HPDE6-E6E7 (cell line): ENCODE measurements at regions not wholly inside any gene's neighbourhood (a gene's known extent, or its start where the extent isn't known, plus 50 kb on each side); places are given as distances from the start of the nearest gene placed in this dataset.

ENCODE experiments used
- DNase-seq: peaks from one replicate; pipeline ENCODE4 v3.0.0; 2011; ENCODE audit warnings: missing footprints; ENCODE audit errors: extremely low spot score

DNA sequence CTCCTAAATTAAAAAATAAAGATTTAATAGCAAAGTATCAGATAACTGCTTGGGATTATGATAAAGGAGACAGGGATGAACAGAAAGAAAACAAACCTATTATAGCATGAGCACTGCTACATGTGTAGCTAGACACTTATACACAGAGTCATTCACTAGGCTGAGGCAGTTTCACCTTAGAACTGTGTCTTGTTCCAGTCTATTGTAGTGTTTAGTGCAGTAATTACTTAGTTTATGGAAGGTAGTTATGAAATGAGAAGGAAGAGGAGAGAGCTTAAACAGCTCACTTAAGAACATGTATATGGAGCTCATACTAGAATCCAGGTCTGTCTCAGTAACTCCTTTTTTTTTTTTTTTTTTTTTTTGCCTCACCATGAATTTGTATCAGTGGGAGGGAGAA lies 441.4 kb downstream of the PDCD6IP start:
- DNase-seq: no peak

DNA sequence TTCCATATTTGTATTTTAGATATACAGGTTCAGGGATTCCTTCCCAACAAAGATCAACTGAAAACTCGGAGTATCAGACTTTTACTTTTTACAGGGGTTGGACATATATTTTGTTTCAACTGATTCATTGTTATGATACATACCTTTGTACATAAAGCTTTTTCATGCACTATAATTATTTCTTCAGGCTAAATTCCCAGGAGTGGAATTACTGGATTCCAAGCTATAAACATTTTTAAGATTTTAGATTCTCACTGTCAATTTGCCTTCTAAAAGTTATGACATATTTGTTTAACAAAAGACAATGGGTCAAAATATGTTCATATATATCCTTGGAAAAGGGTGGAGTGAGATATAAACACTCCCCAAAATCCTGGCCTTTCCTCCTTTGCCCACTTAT lies 449.0 kb downstream of the PDCD6IP start:
- DNase-seq: no peak

DNA sequence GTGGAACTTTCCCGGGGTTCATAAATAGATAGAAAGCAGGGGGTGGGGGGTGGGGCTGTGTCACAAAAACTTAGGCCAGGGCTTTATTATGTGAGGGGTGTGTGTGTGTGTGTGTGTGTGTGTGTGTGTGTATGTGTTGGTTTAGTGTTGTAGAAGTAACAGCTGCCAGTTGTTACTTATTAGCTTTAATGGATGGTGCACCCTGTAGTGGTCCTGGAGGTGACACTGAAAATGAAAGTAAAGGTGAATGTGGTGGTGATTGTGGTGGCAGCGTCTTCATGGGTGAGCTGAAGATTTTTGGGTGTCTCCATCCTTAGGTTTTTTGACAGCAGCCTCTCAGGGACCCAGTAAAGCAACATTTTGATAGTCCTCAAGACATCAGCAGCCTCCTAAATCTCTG lies 449.9 kb downstream of the PDCD6IP start:
- no peak for DNase-seq

DNA sequence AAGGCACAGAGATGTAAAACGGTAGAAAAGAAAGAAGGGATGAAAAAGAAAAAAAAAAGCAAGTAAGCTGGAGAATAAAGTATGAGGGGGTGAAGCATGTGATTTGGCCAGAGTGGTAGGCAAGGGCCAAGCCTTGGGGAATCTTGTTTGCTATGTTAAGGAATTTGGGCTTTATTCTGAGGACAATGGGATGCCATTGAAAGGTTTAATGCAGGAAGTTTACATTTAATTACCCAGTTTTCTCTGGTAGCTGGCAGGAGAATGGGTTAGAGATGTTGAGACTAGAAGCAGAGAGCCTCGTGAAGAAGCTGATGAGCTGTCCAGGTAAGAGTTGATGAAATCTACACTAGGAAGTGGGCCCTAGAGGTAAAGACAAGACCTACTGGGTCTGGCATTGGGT lies 455.9 kb downstream of the PDCD6IP start:
- no peak for DNase-seq

DNA sequence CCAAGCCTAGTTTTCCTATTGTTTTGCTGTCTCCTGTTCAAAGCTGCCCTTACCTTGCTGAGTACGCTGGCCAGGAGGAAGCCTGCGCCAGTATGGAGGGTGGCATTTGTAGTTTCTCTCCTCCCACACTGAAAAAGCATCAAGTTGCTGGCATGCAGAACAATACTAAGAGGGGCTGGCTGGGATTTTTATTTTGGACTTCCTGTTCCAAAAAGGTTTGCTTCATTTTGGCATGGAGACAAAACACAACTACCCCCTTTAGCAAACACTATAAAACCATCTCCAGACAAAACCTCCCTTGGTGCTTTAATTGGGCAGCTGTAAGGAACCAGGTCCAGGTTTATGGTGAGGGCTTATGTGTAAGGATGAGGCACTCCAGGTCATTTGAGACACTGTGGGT lies 457.6 kb downstream of the PDCD6IP start:
- no peak for DNase-seq

DNA sequence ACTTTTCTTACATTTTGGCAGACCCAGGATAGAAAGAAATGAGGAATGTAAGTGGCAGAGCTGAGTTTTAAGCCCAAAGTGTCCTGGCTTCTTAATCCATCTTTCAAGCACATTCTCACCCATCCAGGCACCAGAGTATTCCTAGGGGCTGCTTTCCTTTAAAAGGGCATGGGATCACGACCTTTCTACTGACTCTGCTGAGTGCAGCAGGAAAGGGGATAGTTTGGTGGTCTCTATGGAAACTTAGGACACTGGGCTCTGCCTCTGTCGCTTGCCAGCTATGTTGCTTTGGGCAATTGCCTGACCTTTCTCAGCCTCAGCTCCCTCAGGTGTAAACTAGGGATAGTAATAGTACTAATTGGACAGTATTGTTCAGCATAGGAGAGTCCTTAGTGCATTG lies 458.4 kb downstream of the PDCD6IP start:
- no peak for DNase-seq

DNA sequence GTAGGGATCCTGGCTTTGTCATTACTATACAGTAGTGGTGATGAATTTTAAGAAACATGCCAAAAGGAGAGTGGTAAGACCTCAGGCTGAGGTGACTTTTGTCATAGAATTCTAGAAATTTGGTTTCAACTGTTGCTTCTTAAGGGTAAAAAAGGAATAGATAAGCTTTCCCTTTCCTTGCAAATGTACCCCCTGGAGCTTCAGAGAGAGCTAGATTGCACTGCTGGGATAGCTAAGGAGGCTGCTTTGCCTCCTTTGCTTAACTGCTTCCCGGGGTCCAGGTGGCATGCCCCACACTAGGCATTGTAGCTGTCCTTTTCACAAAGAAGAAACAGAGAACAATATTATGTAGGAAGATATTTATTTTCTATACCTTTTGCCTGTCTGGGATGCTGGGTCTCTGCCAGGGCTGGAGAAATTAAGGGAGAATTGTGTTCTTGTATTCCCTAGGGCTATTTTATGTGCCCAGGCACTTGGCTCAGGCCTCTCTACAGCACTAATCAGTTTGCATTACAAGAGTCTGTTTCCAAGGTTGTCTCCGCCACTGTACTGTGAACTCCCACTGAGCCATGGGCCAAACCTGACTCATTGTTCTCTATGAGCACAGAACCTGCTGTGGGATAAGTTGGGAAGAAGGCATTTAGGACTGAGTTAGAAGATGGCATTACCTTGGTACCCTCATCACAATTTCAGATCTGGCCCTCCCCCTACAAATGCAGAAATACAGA lies 460.0 kb downstream of the PDCD6IP start:
- DNase-seq: no peak

DNA sequence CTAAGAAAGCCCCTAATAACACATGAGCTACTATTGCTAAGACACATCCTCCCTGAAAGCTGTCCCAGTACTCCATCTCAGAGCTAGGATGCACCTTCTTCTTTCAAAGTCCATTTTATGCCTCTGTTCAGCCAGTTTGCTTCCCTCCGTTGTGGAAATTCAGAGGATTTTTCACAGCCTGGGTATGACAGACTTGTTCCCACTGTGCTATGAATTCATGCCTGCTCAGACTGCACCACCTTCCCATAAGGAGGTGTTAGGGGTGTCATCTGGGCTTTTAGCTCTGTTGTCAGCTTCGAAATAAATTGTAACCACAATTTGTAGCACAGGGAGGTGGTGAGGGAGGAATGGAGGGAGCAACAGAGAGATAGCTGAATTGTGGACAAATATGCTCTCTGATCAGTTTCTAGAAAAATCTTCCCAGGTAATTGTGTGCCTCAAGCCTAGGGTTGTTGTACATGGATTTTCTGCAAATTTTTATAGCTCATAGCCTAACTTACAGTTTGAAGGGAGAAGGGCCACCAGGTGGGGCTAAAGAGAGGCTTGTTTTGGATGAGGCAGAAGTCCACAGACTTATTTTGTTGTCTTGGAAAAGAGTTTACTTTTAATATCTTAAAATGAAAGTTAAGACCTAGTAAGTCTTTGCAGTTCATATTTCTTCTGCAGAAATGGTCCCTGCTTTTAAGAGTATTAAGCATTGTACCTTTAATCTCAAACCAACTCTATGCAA lies 462.0 kb downstream of the PDCD6IP start:
- peak; percentile 4 for DNase-seq

DNA sequence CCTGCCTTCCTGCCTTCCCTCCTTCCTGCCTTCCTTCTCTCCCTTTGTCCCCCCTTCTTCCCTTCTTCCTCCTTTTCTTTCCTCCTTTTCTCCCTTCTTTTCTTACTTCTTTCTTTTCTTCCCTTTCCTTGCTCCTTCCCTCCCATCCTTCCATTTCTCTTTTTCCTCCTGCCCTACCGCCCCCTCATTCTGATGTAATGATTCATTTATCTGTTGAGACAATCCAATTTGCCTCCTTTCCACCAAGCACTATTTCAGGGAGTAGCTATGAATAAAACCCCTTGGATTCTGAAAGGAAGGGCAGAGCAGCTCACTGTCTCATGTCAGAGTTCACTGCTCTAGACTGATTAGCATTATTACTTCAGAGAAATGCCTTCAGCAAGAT lies 462.6 kb downstream of the PDCD6IP start:
- DNase-seq: no peak

DNA sequence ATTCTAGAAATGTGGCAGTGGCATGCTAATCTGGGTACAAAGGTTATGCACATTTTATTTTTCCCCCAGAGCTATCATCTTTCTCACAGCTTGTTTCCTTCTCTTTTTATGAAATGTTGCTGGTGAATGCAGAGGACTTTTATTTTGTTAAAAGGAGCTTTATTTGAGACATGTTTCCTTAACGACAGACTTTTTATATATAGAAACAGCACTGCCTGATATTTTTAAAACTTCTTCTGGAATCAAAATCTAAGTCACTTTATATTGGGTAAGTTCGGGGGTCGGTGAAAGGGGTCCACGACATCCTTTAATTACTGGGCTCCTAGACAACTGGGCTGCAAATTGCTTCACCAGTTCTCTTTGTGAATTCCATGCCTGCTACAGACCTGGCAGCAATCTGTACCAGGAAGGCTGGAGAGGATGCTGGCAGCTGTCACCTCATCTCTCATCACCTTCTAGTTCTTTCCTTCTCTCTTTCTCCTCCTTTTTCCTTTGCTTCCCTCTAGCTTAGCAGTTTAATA lies 464.7 kb downstream of the PDCD6IP start:
- no peak for DNase-seq

DNA sequence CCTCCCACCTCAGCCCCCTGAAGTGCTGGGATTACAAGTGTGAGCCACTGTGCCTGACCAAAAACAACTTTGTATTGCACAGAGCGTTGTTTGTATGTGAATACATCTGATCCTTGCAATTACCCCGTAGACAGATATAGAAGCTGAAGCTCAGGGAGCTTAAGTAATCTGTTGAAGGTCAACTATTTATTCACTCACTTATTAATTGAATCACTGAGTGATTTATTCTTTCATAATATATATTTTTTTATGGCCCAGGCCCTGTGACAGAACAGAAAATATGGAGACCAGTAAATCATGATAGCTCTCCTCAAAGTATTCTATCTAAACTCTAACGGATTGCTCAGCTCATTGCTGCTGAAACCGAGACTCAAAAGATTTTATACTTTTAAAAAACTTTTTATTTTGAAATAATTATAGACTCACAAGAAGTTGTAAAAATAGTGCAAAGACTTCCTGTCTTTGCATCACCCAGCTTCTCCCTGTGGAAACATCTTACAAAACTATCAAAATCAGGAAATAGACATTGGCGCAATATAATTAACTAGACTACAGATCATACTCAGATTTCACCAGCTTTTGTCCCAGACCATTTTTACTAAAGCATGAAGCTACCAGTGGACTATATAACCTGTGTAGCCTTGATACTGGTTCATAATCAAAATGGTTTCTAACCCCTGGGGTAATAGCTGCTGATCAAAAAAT lies 466.1 kb downstream of the PDCD6IP start:
- DNase-seq: no peak

DNA sequence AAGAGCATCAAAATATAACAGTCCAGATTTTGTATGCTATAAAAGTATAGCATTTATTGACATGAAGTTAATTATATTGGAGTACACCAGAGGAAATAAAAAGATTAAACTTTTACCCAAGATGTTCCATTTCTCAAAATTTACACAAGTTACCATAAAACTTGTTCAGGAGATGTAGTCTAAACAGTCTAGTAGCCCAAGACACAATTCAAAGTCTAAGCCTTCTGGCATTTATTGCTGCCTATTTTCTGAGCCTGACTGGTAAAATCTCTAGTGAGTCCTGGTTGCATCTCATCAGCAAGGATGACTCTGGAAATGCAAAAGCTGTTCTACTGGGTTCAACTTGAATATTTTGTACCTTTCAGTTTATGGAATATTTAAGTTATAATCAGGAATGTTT lies 468.7 kb downstream of the PDCD6IP start:
- DNase-seq: no peak

DNA sequence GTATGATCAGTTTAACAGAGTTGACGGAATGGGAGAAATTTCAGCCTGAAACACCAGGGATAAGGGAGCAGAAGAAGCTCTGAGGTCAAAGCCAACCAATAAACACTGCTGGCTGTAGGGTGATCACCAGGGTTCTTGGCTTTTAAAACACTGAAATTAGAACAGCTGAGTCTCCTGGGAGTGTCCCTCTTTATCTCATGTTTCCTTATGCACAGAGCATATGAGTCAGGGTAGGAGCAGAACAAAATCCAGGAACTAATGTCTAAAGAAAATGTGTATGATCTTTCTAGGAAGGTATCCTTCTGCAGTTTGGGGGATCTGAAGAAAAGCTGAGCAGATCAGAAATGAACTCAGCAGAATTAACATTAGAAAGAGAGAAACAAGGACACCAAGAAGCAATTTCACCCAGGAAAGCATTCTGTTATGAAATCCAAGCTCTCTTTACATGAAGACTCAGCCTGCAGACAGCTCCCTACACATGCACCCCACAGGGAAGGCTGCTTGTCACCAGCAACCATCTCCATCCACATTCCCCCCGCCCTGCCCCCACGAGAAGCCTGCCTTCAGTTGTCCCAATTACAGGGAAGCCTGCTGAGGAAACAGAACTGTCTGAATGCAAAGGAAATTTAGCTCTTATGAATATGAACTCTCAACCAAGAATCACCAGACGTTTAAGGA lies 469.7 kb downstream of the PDCD6IP start:
- DNase-seq: no peak

DNA sequence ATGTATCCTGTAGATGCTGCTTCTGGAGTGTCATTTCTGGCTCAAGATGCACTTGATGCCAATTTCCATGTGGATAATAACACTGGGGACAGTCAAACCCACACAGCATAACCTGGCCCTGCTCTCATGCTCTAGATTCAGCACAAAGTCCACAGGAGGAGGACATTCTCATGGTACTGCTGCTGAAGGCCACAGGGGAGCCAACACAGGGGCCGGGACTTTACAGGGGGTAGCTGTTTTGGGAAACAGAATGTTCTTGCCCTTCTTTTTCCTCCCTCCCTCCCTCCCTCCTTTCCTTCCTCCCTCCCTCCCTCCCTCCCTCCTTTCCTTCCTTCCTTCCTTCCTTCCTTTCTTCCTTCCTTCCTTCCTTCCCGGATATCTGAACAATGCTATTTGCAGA lies 477.4 kb downstream of the PDCD6IP start:
- DNase-seq: no peak

DNA sequence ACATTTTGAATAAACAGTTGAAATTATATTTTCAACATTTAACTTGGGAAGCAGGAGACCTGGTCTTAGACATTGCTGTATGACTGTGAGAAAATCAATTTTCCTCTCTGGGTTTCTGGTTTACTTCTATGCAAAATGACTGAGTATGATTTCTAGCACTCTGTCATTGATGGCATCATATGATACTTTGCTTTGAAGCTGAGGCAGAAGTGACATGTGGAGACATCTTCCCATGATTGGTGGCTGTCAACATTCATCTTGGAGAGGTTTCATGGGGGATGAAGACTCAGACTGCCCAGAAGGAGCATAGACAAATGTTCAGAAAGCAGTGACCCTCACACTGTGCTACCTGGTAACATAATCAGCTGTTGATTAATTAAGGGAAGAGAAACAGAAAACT lies 477.9 kb downstream of the PDCD6IP start:
- DNase-seq: no peak

DNA sequence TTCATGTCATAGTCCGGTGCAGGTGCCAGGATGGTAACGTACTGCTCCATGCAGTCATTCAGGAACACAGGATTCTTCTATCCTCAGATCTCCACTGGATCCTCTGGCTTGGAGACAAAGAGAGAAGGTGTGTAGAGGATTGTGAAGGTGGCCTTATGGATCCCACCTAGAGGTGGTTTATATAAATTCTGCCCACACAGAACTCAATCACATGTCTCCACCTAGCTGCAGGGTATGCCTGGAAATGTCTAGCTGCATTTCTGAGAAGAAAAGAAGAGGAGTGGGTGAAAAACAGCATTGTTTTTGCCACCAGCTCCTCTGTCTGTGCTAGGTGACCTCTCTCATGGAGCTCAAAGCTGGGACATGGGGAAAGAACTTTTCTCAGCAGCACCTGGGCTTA lies 478.7 kb downstream of the PDCD6IP start:
- DNase-seq: no peak

DNA sequence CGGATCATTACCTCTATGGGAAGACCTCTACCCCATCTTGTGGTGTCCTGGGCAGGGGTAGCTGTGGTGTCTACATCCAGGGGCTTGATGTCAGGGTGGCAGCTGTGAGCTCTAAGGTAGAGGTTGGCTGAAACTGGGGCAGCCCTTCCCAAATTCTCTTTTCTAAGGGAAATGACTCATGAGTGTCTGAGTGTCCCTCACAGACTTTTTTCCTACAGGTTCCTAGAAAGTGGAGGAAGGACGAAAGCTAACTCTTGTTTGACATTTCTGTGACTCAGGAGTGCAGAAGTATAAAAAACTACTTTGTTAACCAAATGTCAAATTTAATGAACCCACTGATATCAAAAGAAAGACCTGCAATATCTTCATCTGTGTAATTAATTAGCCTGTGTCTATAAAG lies 481.5 kb downstream of the PDCD6IP start:
- no peak for DNase-seq

DNA sequence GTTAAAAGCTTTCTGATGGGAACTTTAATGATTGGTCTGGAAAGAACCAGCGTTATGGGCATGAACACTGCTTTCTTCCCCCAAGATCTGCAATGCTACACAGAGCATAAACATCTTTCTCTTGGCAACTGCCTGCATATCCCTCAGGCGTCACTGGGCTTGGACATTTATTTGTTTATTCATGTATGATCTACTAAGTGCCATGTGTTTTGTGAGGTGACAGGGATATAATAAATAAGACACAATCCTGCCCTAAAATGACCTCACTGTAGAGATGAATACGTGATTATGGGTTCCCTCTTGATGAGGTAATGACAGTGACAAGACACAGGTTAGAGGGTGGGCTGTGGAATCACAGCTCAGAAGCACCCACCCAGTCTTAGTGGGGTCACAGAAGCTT lies 485.3 kb downstream of the PDCD6IP start:
- no peak for DNase-seq

DNA sequence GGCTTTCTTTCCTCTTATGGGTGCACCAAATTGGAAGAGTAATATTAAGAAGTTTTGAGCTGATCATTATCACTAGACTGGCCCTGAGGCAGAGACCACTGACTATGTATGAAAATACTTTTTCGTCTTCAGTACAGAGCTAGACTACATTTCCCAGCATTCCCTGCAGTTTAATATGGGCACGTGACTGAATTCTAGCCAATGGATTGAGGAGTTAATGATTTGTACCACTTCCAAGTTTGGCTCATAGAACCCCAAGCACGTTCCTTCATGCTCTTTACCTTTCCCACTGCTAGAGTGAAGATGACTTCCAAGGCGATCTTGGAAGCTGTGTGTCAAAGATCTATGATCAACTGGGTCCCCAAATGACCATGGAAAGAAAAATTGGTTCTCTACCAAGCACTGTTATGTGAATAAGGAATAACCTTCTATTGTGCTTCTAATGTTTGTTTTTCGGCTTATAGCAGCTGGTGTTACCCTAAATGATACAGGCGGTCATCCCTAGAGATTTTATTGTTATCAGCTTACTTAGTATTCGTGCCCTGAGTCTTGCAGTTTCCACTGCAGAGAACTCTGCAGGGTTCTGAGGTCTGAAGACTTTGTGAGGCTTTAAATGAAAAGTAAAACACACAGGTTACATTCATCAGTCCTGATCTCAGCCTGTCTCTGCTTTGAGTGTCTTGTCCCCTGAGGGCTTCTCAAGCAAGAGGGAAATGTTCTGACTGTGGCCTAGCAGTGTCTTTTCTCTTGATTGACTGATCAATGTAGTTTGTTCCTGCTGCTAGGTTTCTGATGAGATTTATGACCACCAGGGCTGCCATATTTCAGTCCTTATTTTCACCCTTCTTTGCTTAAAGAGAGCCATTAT lies 486.8 kb downstream of the PDCD6IP start:
- no peak for DNase-seq

DNA sequence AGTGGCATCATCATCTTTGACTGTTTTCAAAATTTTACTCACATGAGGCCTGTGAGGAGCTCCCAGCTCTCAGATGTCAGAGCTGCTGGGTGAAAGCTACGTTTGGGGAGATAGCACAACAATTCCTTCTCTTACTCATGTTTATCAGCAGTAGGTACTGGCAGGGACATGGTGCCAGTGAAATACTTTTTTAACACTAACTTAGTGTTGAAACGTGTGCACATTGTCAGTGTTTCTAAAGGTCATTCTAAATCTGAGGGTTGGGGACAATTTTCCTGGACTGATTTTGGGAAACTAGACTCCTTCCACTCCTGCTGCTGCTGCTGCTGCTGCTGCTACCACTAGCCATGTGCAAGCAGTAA lies 487.4 kb downstream of the PDCD6IP start:
- DNase-seq: no peak

DNA sequence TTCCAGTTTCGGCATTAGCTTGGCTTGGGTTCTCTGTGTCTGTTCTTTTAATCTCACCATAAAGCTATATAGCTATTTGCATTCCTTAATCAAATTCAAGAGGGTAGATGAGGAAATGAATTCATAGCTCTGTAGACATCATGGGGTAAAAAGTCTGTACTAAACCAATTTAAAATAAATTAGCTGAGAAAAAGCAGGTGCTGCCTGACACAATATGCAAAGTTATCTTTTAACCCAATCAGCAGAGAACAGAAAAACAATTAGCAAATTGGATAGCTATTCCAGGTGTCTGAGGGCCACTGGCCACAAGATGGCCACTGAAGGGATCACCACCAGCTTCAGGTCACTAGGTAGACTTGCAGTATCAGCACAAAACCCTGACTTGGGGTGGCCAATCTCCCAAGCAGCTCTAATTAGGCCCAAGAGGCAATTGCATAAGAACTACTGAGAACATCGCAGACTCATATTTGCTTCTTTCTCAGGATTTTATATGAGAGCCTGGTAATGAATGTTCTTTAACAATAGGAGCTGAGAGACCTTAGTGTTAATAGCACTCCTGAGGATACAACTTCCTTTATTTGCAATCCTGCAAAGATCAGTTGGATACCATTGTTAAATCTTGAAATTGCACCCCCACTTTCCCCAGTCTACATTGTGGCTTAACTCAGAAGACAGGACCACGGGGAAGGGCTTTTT lies 494.3 kb downstream of the PDCD6IP start:
- DNase-seq: no peak
